CD1c-positive myeloid dendritic cell (primary cell): ENCODE measurements at regions not wholly inside any gene's neighbourhood (a gene's known extent, or its start where the extent isn't known, plus 50 kb on each side); places are given as distances from the start of the nearest gene placed in this dataset.

Experiments
- DNase-seq: peaks from one replicate; pipeline ENCODE4 v3.0.0-alpha.2; 2016; ENCODE audit errors: extremely low spot score

GRCh38 chr3:34957677-34958076 lies 681.6 kb upstream of the ARPP21 start:
- no peak for DNase-seq

- DNase-seq = no peak
Measured at GRCh38 chr3:34969513-34969912, 669.8 kb upstream of the ARPP21 start.

GRCh38 chr3:34972481-34972880 lies 666.8 kb upstream of the ARPP21 start:
- no peak for DNase-seq

GRCh38 chr3:34973586-34973985 lies 665.7 kb upstream of the ARPP21 start:
- DNase-seq = no peak

GRCh38 chr3:34983631-34984030 lies 655.7 kb upstream of the ARPP21 start:
- no peak for DNase-seq

- no peak for DNase-seq
Measured at GRCh38 chr3:34988296-34988695, 651.0 kb upstream of the ARPP21 start.

- no peak for DNase-seq
Measured at GRCh38 chr3:34995796-34996430, 643.4 kb upstream of the ARPP21 start.

GRCh38 chr3:34998902-34999301 lies 640.4 kb upstream of the ARPP21 start:
- no peak for DNase-seq

GRCh38 chr3:35012214-35012613 lies 627.1 kb upstream of the ARPP21 start:
- DNase-seq = no peak

GRCh38 chr3:35028157-35028556 lies 611.2 kb upstream of the ARPP21 start:
- no peak for DNase-seq

- DNase-seq = no peak
Measured at GRCh38 chr3:35042210-35042991, 596.9 kb upstream of the ARPP21 start.

- DNase-seq = no peak
Measured at GRCh38 chr3:35043040-35043439, 596.3 kb upstream of the ARPP21 start.

- no peak for DNase-seq
Measured at GRCh38 chr3:35044190-35044589, 595.1 kb upstream of the ARPP21 start.

GRCh38 chr3:35045118-35045517 lies 594.2 kb upstream of the ARPP21 start:
- no peak for DNase-seq

GRCh38 chr3:35064761-35065160 lies 574.6 kb upstream of the ARPP21 start:
- DNase-seq = no peak

GRCh38 chr3:35065891-35066290 lies 573.4 kb upstream of the ARPP21 start:
- DNase-seq = no peak

GRCh38 chr3:35067750-35068149 lies 571.6 kb upstream of the ARPP21 start:
- DNase-seq = no peak

- DNase-seq = no peak
Measured at GRCh38 chr3:35070088-35070487, 569.2 kb upstream of the ARPP21 start.

- no peak for DNase-seq
Measured at GRCh38 chr3:35071772-35072171, 567.6 kb upstream of the ARPP21 start.

- DNase-seq = no peak
Measured at GRCh38 chr3:35078780-35079179, 560.5 kb upstream of the ARPP21 start.

GRCh38 chr3:35079403-35079802 lies 559.9 kb upstream of the ARPP21 start:
- DNase-seq = no peak

- no peak for DNase-seq
Measured at GRCh38 chr3:35081899-35082298, 557.4 kb upstream of the ARPP21 start.

GRCh38 chr3:35088943-35089342 lies 550.4 kb upstream of the ARPP21 start:
- DNase-seq = no peak

- DNase-seq = no peak
Measured at GRCh38 chr3:35114686-35115085, 524.6 kb upstream of the ARPP21 start.
